IMR-90 (cell line): ENCODE measurements at regions not wholly inside any gene's neighbourhood (a gene's known extent, or its start where the extent isn't known, plus 50 kb on each side); places are given as distances from the start of the nearest gene placed in this dataset.

ENCODE experiments used
- ATAC-seq: fragments of 200-7000 bp; cut with Tn5 transposase; 2 replicates; pipeline ENCODE4 v1.9.1; 2020; ENCODE audit warnings: low read depth, mild to moderate bottlenecking, moderate library complexity
- BruUV-seq: library from RNA; stranded (reverse); fragments of 400-500 nt; replicated peaks from 2 replicates; lab custom pipeline; 2021; lab: Mats Ljungman, UMichigan
- CTCF ChIA-PET: fragments of 300-600 bp; formaldehyde crosslinking; extraction: SDS; loops from one replicate; lab custom pipeline; 2021; ENCODE audit warnings: antibody characterized with exemption; lab: Yijun Ruan, JAX
- POLR2A ChIA-PET: fragments of 300-600 bp; sonication (Branson Sonifier 250); formaldehyde crosslinking; loops from one replicate; lab custom pipeline; 2022; ENCODE audit warnings: antibody characterized with exemption; ENCODE audit not compliant: unreplicated experiment; lab: Charles Lee
- DNase-seq: peaks from one replicate; pipeline ENCODE4 v3.0.0; 2013
- H2AFZ ChIP-seq: replicated peaks from 2 replicates; pipeline ENCODE3; 2013; ENCODE audit warnings: low read length, mild to moderate bottlenecking; ENCODE audit not compliant: poor library complexity
- H2AK5ac ChIP-seq: 2 replicates; pipeline ENCODE4 v1.6.1; 2013; ENCODE audit warnings: low read depth, low read length, inconsistent platforms
- H2AK9ac ChIP-seq: replicated peaks from 2 replicates; pipeline ENCODE3; 2013; ENCODE audit warnings: mild to moderate bottlenecking, low read depth, low read length, moderate library complexity; ENCODE audit not compliant: poor library complexity
- H2BK120ac ChIP-seq: 2 replicates; pipeline ENCODE4 v1.6.1; 2013; ENCODE audit warnings: low read depth, low read length, inconsistent platforms
- H2BK15ac ChIP-seq: 3 replicates; pipeline ENCODE4 v1.6.1; 2013; ENCODE audit warnings: low read depth, low read length, inconsistent platforms
- H2BK20ac ChIP-seq: 2 replicates; pipeline ENCODE4 v1.6.1; 2013; ENCODE audit warnings: low read depth, mild to moderate bottlenecking, inconsistent platforms, low read length, moderate library complexity
- H2BK5ac ChIP-seq: 2 replicates; pipeline ENCODE4 v1.6.1; 2013; ENCODE audit warnings: mild to moderate bottlenecking, low read depth, low read length, inconsistent platforms; ENCODE audit not compliant: poor library complexity, severe bottlenecking
- H3K14ac ChIP-seq: replicated peaks from 2 replicates; pipeline ENCODE4 v1.6.1; 2013; ENCODE audit warnings: low read depth, low read length, inconsistent platforms
- H3K18ac ChIP-seq: 2 replicates; pipeline ENCODE4 v1.6.1; 2013; ENCODE audit warnings: low read depth, low read length, control low read depth
- H3K23ac ChIP-seq: 2 replicates; pipeline ENCODE4 v1.6.1; 2013; ENCODE audit warnings: low read depth, low read length, inconsistent platforms
- H3K27ac ChIP-seq: 2 replicates; pipeline ENCODE4 v1.5.1; 2013; ENCODE audit warnings: mild to moderate bottlenecking, control low read depth, low read length; ENCODE audit not compliant: insufficient read depth
- H3K27me3 ChIP-seq: 2 replicates; pipeline ENCODE4 v1.6.1; 2013; ENCODE audit warnings: low read length; ENCODE audit not compliant: control insufficient read depth, insufficient read depth
- H3K36me3 ChIP-seq: 2 replicates; pipeline ENCODE4 v1.6.1; 2013; ENCODE audit warnings: low read length, mixed read lengths; ENCODE audit not compliant: control insufficient read depth, insufficient read depth
- H3K4ac ChIP-seq: 2 replicates; pipeline ENCODE4 v1.6.1; 2013; ENCODE audit warnings: low read depth, low read length, inconsistent platforms
- H3K4me1 ChIP-seq: 2 replicates; pipeline ENCODE4 v1.6.1; 2013; ENCODE audit warnings: low read length, mixed read lengths; ENCODE audit not compliant: control insufficient read depth, insufficient read depth
- H3K4me2 ChIP-seq: 2 replicates; pipeline ENCODE4 v1.6.1; 2013; ENCODE audit warnings: low read depth, mild to moderate bottlenecking, control low read depth, low read length, moderate library complexity
- H3K4me3 ChIP-seq: 2 replicates; pipeline ENCODE4 v1.5.1; 2013; ENCODE audit warnings: low read depth, mild to moderate bottlenecking, control low read depth, low read length, moderate library complexity; ENCODE audit not compliant: insufficient read depth
- H3K56ac ChIP-seq: 2 replicates; pipeline ENCODE4 v1.6.1; 2013; ENCODE audit warnings: low read length, inconsistent platforms; ENCODE audit not compliant: insufficient read depth; ENCODE audit errors: extremely low read depth
- H3K79me1 ChIP-seq, 2 experiments: 2 replicates each; pipeline ENCODE4 v1.6.1; 2013; ENCODE audit warnings: low read length in 2 of 2, inconsistent platforms in 1 of 2, low read depth in 1 of 2
- H3K9ac ChIP-seq: 2 replicates; pipeline ENCODE4 v1.6.1; 2013; ENCODE audit warnings: low read depth, low read length, control low read depth
- H3K9me1 ChIP-seq: 2 replicates; pipeline ENCODE4 v1.6.1; 2013; ENCODE audit warnings: low read length, inconsistent platforms; ENCODE audit not compliant: insufficient read depth
- H3K9me3 ChIP-seq: 2 replicates; pipeline ENCODE4 v1.6.1; 2013; ENCODE audit warnings: low read length; ENCODE audit not compliant: control insufficient read depth, insufficient read depth
- H4K20me1 ChIP-seq: 2 replicates; pipeline ENCODE4 v1.6.1; 2013; ENCODE audit warnings: low read length, inconsistent platforms; ENCODE audit not compliant: insufficient read depth
- H4K5ac ChIP-seq: 2 replicates; pipeline ENCODE4 v1.6.1; 2013; ENCODE audit warnings: mild to moderate bottlenecking, low read depth, low read length, control low read depth
- H4K8ac ChIP-seq, 2 experiments: 2 replicates each; pipeline ENCODE4 v1.6.1; 2013; ENCODE audit warnings: low read depth in 2 of 2, low read length in 2 of 2, control low read depth in 1 of 2, inconsistent platforms in 1 of 2
- H4K91ac ChIP-seq: 2 replicates; pipeline ENCODE4 v1.6.1; 2013; ENCODE audit warnings: low read depth, low read length, inconsistent platforms; ENCODE audit not compliant: insufficient read depth
- CTCF ChIP-seq: conservative IDR thresholded peaks from 2 replicates; pipeline ENCODE4 v1.5.1; 2012; ENCODE audit warnings: mild to moderate bottlenecking, low read depth, low read length, improper control_type of control experiment
- MAFK ChIP-seq: IDR thresholded peaks from 2 replicates; pipeline ENCODE4 v1.6.1; 2012; ENCODE audit warnings: low read depth, low read length, improper control_type of control experiment
- WGBS, 2 experiments: methylation state at CpG; one replicate each; pipeline versions ENCODE4 v1.1.5 to v1.1.7; 2013; ENCODE audit warnings: missing lambda C conversion rate in 2 of 2; ENCODE audit not compliant: insufficient read length in 1 of 2; ENCODE audit errors: extremely low coverage in 2 of 2; 5-methylcytosine and 5-hydroxymethylcytosine counted together
- dilution Hi-C: fragments of 300-500 bp; cut with HindIII; formaldehyde crosslinking; loops from one replicate; pipeline ENCODE4 v1.14.3; 2018; ENCODE audit warnings: low sequenced_read_pairs; ENCODE audit not compliant: unreplicated experiment
- in situ Hi-C: fragments of 300-500 bp; cut with MboI; formaldehyde crosslinking; loops from 3 replicates; pipeline ENCODE4 v1.14.3; 2019; ENCODE audit warnings: low sequenced_read_pairs, inconsistent platforms, mixed read lengths
- intact Hi-C: fragments of 100-400 bp; cut with micrococcal nuclease; formaldehyde crosslinking; loops from 2 replicates; pipeline ENCODE4 v1.10.0; 2022

- Histone ChIP-seq H4K91ac (no peak overlapping the region), H2AFZ (no peak overlapping the region), H3K27me3 (no peaks in the 10 kb centered on the region), H3K79me1 (no peaks in the 10 kb centered on the region), H3K14ac (no peak overlapping the region), H3K4ac (no peak overlapping the region), H3K9me1 (no peaks in the 10 kb centered on the region), H2BK15ac (no peak overlapping the region), H3K36me3 (no peaks in the 10 kb centered on the region), H2AK9ac (no peak overlapping the region), H3K23ac (no peak overlapping the region), H3K4me3 (no peak overlapping the region), H4K20me1 (no peaks in the 10 kb centered on the region), H3K4me1 (no peaks in the 10 kb centered on the region), H2BK20ac (no peak overlapping the region), H2BK120ac (no peak overlapping the region), H3K27ac (no peak overlapping the region), H2BK5ac (no peak overlapping the region), H4K5ac (no peak overlapping the region), H2AK5ac (no peak overlapping the region), H3K9ac (no peak overlapping the region), H4K8ac (no peak overlapping the region), H3K9me3 (peaks cover 19% of the 10 kb centered on the region), H3K18ac (no peak overlapping the region), H3K4me2 (no peak overlapping the region), H3K56ac (no peak overlapping the region)
- intact Hi-C loops: no loop called here
- DNase-seq: no peak
- POLR2A ChIA-PET: no interaction called here
- TF ChIP-seq MAFK: no peak
- TF ChIP-seq CTCF: no peak
- in situ Hi-C loops: no loop called here
- dilution Hi-C loops: no loop called here
- ATAC-seq: no peak
- WGBS, 2 experiments: no CpG with 5 or more reads among the region's 11 CpGs
- no TSS peak for BruUV-seq
- CTCF ChIA-PET: no interaction called here
Observed at GRCh38 chr10:128922619-128923196, 544.3 kb upstream of the MGMT start.
